ENCODE measurements at regions not wholly inside any gene's neighbourhood (a gene's known extent, or its start where the extent isn't known, plus 50 kb on each side); places are given as distances from the start of the nearest gene placed in this dataset.

DNA sequence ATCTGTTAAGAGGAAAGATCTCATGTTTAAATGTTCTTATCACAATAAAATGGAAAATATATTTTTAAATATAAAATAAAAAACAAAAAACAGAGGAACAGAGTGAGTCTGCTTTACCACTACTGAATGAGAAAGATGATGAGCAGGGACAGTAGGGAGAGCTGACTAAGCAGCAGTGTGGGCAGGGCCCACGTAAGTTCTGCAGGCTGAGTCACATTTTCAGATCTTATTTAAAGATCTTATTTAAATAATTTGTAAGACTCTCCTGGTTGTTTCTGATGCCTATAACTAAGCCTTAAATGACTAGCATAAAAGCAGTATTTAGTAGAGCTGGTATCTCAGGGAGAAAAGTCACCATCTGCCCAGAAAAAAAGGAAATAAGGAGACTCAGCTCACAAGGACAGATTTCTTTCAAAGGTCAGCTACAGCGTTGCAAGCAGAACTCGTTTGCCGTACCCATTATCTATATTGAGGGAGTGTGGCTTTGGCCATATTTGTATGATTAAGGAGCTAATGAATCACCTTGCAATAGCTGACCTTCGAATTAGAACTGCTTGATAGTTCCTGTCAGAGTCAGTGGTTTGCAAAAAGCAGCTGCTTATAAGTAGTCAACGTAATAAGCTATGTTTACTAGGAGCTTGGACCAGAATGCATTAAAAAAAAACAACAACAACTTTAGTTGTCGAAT lies 322.1 kb upstream of the CHAC2 start:
- no peak for DNase-seq

DNA sequence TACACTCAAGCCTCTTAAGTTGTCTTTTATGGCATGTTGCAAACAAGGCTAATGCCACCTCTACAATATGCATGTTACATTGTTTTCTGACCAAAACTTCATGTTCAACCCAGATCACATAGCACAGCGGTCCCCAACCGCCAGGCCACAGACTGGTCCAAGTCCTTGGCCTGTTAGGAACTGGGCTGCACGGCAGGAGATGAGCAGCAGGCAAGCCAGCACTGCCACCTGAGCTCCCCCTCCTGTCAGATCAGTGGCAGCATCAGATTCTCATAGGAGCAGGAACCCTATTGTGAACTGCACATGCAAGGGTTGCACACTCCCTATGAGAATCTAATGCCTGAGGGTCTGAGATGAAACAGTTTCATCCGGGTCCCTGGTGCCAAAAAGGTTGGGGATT lies 324.8 kb upstream of the CHAC2 start:
- DNase-seq = no peak

DNA sequence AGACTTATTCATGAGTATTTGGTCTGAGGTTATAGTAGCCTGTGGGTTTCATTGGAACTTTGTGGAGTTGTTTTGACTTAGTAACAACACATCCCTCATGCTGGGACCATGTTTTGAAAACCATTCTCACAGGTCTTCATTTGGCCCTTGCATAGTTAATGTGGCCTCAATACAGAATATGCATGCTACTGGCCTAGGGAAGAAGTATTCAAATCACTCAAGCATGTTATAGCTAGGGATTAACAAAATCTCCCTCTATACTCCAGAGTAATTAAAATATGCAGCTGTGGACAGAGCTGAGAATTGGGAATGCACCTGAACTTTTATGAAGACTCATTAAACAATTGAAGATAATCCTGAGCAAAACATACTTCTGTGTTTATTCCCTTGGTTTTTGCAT lies 325.5 kb upstream of the CHAC2 start:
- DNase-seq = no peak

DNA sequence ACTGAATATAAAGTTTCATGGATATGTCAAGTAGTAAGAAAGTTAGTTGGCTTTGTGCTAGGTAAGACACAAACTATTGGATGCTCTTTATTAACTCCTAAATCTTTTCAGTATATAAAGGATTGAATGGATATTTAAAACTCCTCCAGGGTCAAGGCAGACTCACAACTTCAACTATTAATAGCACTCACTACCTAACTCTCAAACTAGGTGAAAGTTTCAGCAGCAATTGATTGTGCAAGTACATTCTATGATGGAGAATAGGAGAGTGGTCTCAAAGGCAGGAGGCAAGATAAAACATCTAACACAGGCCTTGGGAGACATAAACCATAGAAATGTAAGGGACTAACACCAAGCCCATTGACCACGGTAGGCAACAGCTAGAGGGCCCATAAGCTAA lies 328.9 kb upstream of the CHAC2 start:
- DNase-seq = no peak

GRCh38 chr2:53438100-53438499 lies 329.5 kb upstream of the CHAC2 start:
- DNase-seq = no peak

- no peak for DNase-seq
Observed at GRCh38 chr2:53437371-53437770, 330.2 kb upstream of the CHAC2 start.

- no peak for DNase-seq
Observed at GRCh38 chr2:53436882-53437281, 330.7 kb upstream of the CHAC2 start.

- no peak for DNase-seq
Observed at GRCh38 chr2:53435610-53436009, 332.0 kb upstream of the CHAC2 start.

GRCh38 chr2:53434466-53434865 lies 333.1 kb upstream of the CHAC2 start:
- no peak for DNase-seq

DNA sequence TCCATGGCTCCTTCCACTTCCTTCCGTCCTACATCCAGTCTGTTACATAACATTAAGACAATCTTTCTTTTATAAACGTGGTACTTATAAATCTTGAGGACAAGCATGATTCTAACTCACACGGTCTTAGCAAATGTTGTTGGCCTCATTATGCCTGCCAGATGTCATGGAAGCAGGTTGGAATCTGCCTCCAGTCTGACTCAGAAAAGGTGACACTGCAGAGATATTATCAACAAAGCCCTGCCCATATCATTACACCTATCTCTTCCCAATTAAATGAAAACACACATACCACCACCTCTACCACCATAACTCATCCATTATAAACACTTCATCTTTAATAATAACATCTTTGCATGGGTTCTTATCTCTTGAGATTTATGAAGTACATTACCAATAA lies 334.7 kb upstream of the CHAC2 start:
- DNase-seq = no peak

DNA sequence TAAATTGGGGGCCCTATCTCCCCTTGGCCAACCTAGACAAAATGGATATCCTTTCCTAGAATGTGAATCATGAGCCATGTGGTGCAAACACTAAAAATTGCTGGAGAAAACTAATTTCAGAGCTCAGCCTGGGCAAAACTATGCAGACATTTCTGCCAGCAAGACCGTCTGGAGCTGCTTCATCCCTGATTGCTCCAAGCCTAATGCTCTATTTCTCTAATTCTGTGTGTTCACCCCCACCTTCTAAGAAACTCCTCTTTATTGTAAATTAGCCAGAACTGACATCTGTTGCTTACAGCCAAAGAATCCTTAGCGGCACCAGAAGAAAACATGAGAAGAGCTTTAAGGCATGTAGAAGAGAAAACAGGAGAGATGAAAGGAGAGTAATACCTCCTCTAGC lies 337.7 kb upstream of the CHAC2 start:
- DNase-seq = no peak

DNA sequence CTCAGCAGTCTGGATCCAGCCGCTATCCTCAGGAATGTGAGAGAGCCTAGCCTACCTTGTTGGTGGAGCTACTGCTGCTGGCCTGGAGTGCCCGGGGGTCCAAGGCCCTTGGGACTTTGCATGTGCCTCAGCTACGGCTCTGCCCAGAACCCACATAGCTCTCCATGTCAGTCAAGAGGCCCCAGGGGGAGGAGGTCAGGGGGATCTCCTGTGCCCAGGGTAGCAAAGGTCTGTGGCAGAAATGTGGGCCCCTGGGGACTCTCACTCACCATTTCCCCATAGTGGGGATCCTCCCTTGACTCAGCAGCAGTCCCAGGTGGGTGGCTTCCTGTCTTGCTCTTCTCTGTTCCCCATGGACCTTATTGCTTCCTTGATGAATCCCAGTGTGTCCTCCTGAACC lies 342.7 kb upstream of the CHAC2 start:
- no peak for DNase-seq

- DNase-seq = no peak
Observed at GRCh38 chr2:53423465-53423864, 344.1 kb upstream of the CHAC2 start.

DNA sequence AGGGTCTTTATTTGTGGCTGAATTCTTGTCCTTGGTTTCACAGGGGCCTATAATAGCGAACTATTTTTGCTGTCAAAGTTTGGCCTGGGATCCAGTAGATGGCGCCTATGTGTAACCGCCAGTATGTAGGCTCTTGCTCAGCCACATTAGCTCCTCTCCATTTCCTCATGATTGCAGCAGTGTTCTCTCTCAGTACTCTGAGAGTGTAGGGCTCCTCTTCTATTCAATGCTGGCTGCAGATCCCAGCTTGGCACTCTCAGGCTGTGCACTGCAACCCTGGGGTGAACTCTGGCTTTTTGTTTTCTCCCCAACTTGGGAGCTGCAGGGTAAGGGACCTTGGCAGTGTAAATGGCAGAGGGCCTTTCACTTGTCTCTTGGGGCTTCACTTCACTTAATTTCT lies 344.6 kb upstream of the CHAC2 start:
- no peak for DNase-seq

DNA sequence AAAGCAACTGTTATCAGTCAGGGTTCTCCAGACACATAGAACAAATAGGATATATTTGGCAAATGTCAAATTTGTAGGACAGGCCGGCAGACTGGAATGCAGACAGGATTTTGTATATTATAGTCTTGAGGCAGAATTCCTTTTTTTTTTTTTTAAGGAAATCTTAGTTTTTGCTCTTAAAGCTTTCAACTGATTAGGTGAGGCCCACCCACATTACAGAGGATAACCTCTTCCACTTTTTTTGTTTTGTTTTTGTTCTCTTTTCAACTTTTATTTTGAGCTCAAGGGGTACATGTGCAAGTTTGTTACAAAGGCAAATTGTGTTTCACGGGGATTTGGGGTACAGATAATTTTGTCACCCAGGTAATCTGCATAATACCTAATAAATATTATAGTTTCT lies 350.2 kb upstream of the CHAC2 start:
- DNase-seq = no peak

GRCh38 chr2:53407363-53408080 lies 360.1 kb upstream of the CHAC2 start:
- no peak for DNase-seq

DNA sequence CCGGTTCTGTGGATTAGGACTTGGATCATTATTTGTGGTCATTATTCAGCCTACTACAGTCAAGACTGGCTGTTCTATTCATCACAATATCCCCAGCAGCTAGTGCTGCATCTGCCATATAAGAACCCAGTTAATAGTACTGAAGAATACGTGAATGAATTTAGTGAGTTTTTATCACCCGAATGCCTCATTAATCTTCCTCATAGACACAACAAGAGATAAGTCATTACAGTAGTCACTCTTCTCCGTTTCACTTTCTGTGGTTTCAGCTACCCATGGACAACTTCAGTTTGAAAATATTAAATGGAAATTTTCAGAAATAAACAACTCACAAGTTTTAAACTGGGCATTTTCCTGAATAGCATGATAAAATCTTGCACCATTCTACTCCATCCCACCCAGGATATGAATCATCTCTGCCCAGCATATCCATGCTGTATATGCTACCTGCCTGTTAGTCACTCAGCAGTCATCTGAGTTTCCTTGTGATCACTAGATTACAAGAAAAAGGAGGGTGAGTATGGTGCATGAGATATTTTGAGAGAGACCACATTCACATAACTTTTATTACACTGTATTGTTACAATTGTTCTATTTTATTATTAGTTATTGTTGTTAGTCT lies 363.7 kb upstream of the CHAC2 start:
- DNase-seq = no peak

DNA sequence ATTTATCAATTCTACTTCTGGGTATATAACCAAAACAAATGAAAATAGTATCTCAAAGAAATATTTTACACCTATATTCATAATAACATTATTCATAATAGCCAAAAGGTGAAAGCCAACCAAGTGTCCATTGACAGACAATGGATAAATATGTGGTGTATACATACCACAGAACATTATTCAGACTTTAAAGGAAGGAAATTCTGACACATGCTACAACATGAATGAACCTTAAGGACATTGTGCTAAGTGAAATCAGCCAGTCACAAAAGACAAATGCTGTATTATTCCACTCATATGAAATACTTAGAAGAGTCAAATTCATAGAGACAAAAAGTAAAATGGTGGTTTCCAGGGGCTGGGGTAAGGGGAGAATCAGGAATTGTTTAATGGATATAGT lies 370.5 kb upstream of the CHAC2 start:
- DNase-seq = no peak

DNA sequence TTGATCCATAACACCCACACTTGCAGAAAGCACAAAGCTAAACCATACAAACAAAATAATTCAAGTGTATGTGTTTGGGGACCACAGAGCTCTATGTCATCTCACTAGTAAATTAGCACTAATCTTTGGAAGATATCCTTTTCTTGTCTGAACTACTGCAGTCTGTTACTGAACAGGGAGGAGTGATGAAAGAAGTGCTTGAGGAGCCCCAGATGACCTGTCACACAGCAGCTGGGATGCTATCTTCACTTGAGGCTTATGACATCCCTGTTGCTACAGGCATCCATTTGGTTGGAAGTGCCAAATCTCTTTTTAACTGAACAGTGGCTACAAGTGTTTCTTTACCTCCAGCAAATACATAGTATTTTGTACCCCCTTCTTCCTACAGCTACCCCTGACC lies 386.3 kb upstream of the CHAC2 start:
- no peak for DNase-seq

DNA sequence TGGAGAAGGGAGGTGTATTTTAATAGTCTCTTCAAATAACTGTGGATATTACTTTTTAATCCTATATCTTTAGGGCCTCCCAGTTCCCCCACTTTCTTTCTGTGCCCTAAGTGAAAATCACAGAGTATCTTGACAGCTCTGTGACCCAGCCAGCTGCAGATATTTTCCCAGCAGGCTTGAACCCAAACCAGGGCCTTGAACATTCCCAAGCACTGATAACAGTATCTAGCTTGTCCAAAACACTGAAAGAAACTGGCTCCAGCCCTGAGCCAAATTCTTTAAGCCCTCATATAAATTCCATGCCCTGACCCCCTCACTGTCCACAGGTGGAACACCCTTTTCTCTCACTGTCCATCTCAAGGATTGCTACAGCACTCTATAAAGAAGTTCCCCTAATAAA lies 388.1 kb upstream of the CHAC2 start:
- DNase-seq = no peak

DNA sequence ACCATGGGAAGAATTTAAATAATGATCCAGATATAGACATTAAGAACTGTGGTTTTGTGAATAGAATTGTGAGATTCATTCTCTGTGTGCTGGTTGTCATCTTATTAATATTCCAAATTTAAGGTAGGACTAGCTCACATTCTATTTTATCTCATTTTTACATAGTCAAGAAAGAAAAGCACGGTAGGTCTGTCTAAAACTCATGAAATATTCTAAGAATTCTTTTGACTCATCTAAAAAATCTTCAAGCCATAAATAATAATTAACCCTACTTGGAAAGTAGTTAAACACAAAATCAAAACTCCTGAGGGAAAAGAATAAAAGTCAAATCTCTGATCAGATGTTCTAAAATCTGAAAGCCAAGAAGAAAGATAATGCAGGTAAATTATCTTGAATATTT lies 388.8 kb upstream of the CHAC2 start:
- DNase-seq = no peak

DNA sequence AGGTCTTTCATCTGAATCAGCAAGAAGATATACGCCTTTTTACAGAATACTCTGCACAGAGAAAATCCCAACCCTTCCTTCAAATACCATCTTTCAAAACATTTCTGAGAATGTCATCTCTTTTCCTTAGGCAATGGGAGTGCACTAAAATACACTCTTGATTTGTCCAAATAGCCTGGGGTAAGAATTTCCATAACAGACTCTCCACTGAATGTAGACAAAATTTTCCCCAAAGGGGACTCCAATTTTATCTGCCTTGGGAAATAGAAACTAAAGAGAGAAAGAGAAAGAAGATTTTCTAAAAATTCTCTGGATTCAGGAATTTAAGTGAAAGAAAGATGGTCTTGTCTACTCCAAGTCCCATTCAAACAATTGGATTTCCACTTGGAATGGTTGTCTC lies 394.5 kb upstream of the CHAC2 start:
- no peak for DNase-seq

DNA sequence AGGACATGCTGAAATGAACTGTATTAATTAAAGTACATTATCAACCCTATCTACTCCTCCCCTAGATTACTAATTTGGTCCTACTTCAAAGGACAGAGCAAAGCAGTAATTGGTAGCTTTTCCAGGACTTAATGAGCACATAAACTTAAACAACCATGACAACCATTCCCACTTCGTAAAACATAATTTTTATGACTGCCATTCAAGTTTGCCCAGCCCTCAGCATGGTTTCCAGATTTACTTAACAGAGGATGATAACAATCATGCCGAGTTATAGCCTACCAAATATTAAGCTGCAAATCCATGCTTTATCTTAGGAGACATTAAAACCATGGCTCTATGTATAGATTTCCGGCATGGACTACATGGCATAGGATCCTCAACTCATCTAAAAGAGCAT lies 401.1 kb upstream of the CHAC2 start:
- no peak for DNase-seq

DNA sequence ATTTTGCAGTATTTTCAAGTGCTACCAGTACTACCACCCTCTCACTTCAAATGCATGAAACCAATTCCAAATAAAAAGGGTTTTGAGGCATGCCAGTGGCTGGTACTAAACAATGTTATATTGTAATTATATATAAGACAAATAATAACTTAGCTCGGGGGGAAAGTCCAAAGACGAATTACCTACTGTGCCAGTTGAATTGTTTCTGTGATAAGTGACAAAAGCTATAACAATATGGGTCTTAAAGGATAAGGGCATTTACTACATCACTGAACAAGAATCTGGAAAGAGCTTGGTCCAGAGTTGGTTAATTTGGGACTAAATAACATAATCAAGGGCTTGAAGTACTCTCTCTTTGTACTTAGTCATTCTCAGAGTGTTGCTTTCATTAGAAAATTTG lies 404.7 kb upstream of the CHAC2 start:
- no peak for DNase-seq
